Thyroid gland (tissue), 4 donors: ENCODE measurements at regions not wholly inside any gene's neighbourhood (a gene's known extent, or its start where the extent isn't known, plus 50 kb on each side); places are given as distances from the start of the nearest gene placed in this dataset.

Experiments used
- DNase-seq, 2 donors: peaks; one replicate each; pipeline ENCODE4 v3.0.0-alpha.2; 2019
- H3K27ac ChIP-seq, 3 donors: fragments of 200-600 bp; sonication (generic); 1 replicate in 2 of 3; 2 replicates in 1 of 3; pipeline ENCODE4 v1.5.1; 2016 to 2019; ENCODE audit warnings: mild to moderate bottlenecking in 1 of 3, moderate library complexity in 1 of 3
- H3K27me3 ChIP-seq: fragments of 200-600 bp; sonication (generic); one replicate; pipeline ENCODE4 v1.5.1; 2019
- H3K36me3 ChIP-seq, 2 donors: fragments of 200-600 bp; sonication (generic); one replicate each; pipeline ENCODE4 v1.5.1; 2016 to 2019
- H3K4me1 ChIP-seq, 2 donors: fragments of 200-600 bp; sonication (generic); one replicate each; pipeline ENCODE4 v1.5.1; 2017 to 2019
- H3K4me3 ChIP-seq, 3 donors: fragments of 200-600 bp; sonication (generic); replicated peaks in 1 of 3; 1 replicate in 2 of 3; 2 replicates in 1 of 3; pipeline ENCODE4 v1.5.1; 2016; ENCODE audit warnings: mild to moderate bottlenecking in 1 of 3
- H3K9me3 ChIP-seq: fragments of 200-600 bp; sonication (generic); one replicate; pipeline ENCODE4 v1.5.1; 2017
- CTCF ChIP-seq, 6 experiments: fragments of 200-600 bp in 3 of 6; fragments of 450-650 bp in 3 of 6; sonication (generic) in 3 of 6; IDR thresholded peaks; one replicate each; pipeline ENCODE4 v1.5.1; 2016 to 2019; ENCODE audit warnings: antibody characterized with exemption in 6 of 6, mild to moderate bottlenecking in 2 of 6, inconsistent platforms in 1 of 6, moderate library complexity in 1 of 6
- POLR2A ChIP-seq, 2 donors: fragments of 450-650 bp; IDR thresholded peaks; one replicate each; pipeline ENCODE4 v1.6.1; 2017; ENCODE audit warnings: antibody characterized with exemption in 2 of 2, mild to moderate bottlenecking in 2 of 2, moderate library complexity in 1 of 2
- WGBS, 2 donors: methylation state at CpG; one replicate each; pipeline ENCODE4 v1.1.5; 2017; 5-methylcytosine and 5-hydroxymethylcytosine counted together
- intact Hi-C: fragments of 100-400 bp; cut with DNase I; formaldehyde crosslinking; loops from one replicate; pipeline ENCODE4 v1.15.1; 2023

- no peak overlapping the region for H3K27ac ChIP-seq
These were observed 82.3 kb upstream of the EDNRA start for GRCh38 chr4:147398556-147398955.

GRCh38 chr4:147400721-147401120, 80.2 kb upstream of the EDNRA start:
- no peak for DNase-seq
- H3K36me3 ChIP-seq = no peaks in the 10 kb centered on the region
- no peaks in the 10 kb centered on the region for H3K4me1 ChIP-seq
- intact Hi-C loops = no loop called here
- H3K27ac ChIP-seq = no peak overlapping the region
- no peak overlapping the region for H3K4me3 ChIP-seq
- H3K9me3 ChIP-seq = no peaks in the 10 kb centered on the region
- no peaks in the 10 kb centered on the region for H3K27me3 ChIP-seq
- 89 to 95% methylated on average over 3 of the region's 3 CpGs for WGBS, 2 donors
- TF ChIP-seq CTCF (IDR thresholded peaks at IDR 0.05) (no peak), POLR2A (IDR thresholded peaks at IDR 0.05) (no peak)

More at GRCh38 chr4:147398556-147398955, 82.3 kb upstream of the EDNRA start:
- TF ChIP-seq CTCF (IDR thresholded peaks at IDR 0.05) = no peak
- no peak for TF ChIP-seq POLR2A (IDR thresholded peaks at IDR 0.05)
- 81% methylated on average over 2 of the region's 2 CpGs for WGBS, 2 donors
- no peaks in the 10 kb centered on the region for H3K9me3 ChIP-seq
- no peaks in the 10 kb centered on the region for H3K27me3 ChIP-seq
- no peaks in the 10 kb centered on the region for H3K4me1 ChIP-seq
- DNase-seq = no peak
- intact Hi-C loops = no loop called here
- H3K36me3 ChIP-seq = no peaks in the 10 kb centered on the region
- H3K4me3 ChIP-seq = no peak overlapping the region

GRCh38 chr4:147401221-147401620, 79.7 kb upstream of the EDNRA start:
- Histone ChIP-seq H3K9me3 (no peaks in the 10 kb centered on the region), H3K4me1 (no peaks in the 10 kb centered on the region), H3K27me3 (no peaks in the 10 kb centered on the region), H3K36me3 (no peaks in the 10 kb centered on the region), H3K4me3 (no peak overlapping the region), H3K27ac (no peak overlapping the region)
- WGBS, 2 donors = 74 to 76% methylated on average over 5 of the region's 5 CpGs
- no peak for DNase-seq
- intact Hi-C loops = no loop called here
- TF ChIP-seq CTCF (IDR thresholded peaks at IDR 0.05) (no peak), POLR2A (IDR thresholded peaks at IDR 0.05) (no peak)

- H3K4me3 ChIP-seq = no peak overlapping the region
- no peak for DNase-seq
- H3K36me3 ChIP-seq = no peaks in the 10 kb centered on the region
- H3K9me3 ChIP-seq = no peaks in the 10 kb centered on the region
- WGBS, 2 donors = 43 to 46% methylated on average over 5 of the region's 5 CpGs
- H3K27ac ChIP-seq = no peak overlapping the region
- intact Hi-C loops = no loop called here
- H3K4me1 ChIP-seq = no peaks in the 10 kb centered on the region
- no peak for TF ChIP-seq POLR2A (IDR thresholded peaks at IDR 0.05)
- TF ChIP-seq CTCF (IDR thresholded peaks at IDR 0.05) = no peak
- H3K27me3 ChIP-seq = no peaks in the 10 kb centered on the region
These were observed 73.4 kb upstream of the EDNRA start for GRCh38 chr4:147407261-147408045.

GRCh38 chr4:147408189-147408588, 72.7 kb upstream of the EDNRA start:
- DNase-seq = no peak
- no peaks in the 10 kb centered on the region for H3K9me3 ChIP-seq
- no peaks in the 10 kb centered on the region for H3K36me3 ChIP-seq
- no peaks in the 10 kb centered on the region for H3K27me3 ChIP-seq
- intact Hi-C loops = no loop called here
- no peak overlapping the region for H3K4me3 ChIP-seq
- H3K4me1 ChIP-seq = no peaks in the 10 kb centered on the region
- TF ChIP-seq CTCF (IDR thresholded peaks at IDR 0.05) = no peak
- no peak for TF ChIP-seq POLR2A (IDR thresholded peaks at IDR 0.05)
- H3K27ac ChIP-seq = no peak overlapping the region
